Heart left ventricle (tissue), 16 donors: ENCODE measurements at regions not wholly inside any gene's neighbourhood (a gene's known extent, or its start where the extent isn't known, plus 50 kb on each side); places are given as distances from the start of the nearest gene placed in this dataset.

Experiments used
- ATAC-seq, 4 donors: fragments of 200-7000 bp; cut with Tn5 transposase; one replicate each; pipeline ENCODE4 v1.9.1; 2020 to 2022; ENCODE audit warnings: moderate library complexity in 4 of 4, mild to moderate bottlenecking in 3 of 4, moderate number of reproducible peaks in 1 of 4
- DNase-seq, 5 donors: peaks; one replicate each; pipeline ENCODE4 v3.0.0-alpha.2; 2020
- H3K27ac ChIP-seq, 12 donors: fragments of 200-600 bp; sonication (generic) in 4 of 12; one replicate each; pipeline versions ENCODE4 v1.5.0 to v1.8.0; 2016 to 2022; ENCODE audit warnings: mild to moderate bottlenecking in 2 of 12
- H3K27me3 ChIP-seq, 9 donors: fragments of 200-600 bp; sonication (generic) in 2 of 9; one replicate each; pipeline versions ENCODE4 v1.5.1 to v1.8.0; 2016 to 2022; ENCODE audit warnings: mild to moderate bottlenecking in 3 of 9
- H3K36me3 ChIP-seq, 9 donors: fragments of 200-600 bp; sonication (generic) in 2 of 9; one replicate each; pipeline versions ENCODE4 v1.5.0 to v1.8.0; 2018 to 2022; ENCODE audit warnings: mild to moderate bottlenecking in 2 of 9
- H3K4me1 ChIP-seq, 12 donors: fragments of 200-600 bp; sonication (generic) in 4 of 12; one replicate each; pipeline versions ENCODE4 v1.5.0 to v1.8.0; 2016 to 2022; ENCODE audit warnings: mild to moderate bottlenecking in 3 of 12
- H3K4me3 ChIP-seq, 12 donors: fragments of 200-600 bp; sonication (generic) in 4 of 12; one replicate each; pipeline versions ENCODE4 v1.5.0 to v1.8.0; 2017 to 2022; ENCODE audit warnings: mild to moderate bottlenecking in 9 of 12, moderate library complexity in 4 of 12
- H3K9me3 ChIP-seq, 12 donors: fragments of 200-600 bp; sonication (generic) in 4 of 12; one replicate each; pipeline versions ENCODE4 v1.5.0 to v1.8.0; 2016 to 2022; ENCODE audit warnings: mild to moderate bottlenecking in 1 of 12
- POLR2A ChIP-seq, 2 donors: fragments of 450-650 bp; IDR thresholded peaks; one replicate each; pipeline ENCODE4 v1.6.1; 2017; ENCODE audit warnings: antibody characterized with exemption in 2 of 2, mild to moderate bottlenecking in 2 of 2, moderate library complexity in 2 of 2
- WGBS, 4 donors: extraction: QIAGEN DNeasy Blood & Tissue Kit in 2 of 4; methylation state at CpG; one replicate each; pipeline versions ENCODE4 v1.1.5 to v1.1.7; 2013 to 2018; 5-methylcytosine and 5-hydroxymethylcytosine counted together
- intact Hi-C, 10 donors: fragments of 100-400 bp; cut with DNase I; formaldehyde crosslinking; loops; one replicate each; pipeline versions ENCODE4 v1.11.1 to v1.14.2; 2022
- TF ChIP-seq, protein P1 (sequence below), 12 donors: fragments of 200-600 bp; sonication (generic) in 4 of 12; IDR thresholded peaks; one replicate each; pipeline versions ENCODE4 v1.5.0 to v1.8.0; 2018 to 2022; ENCODE audit warnings: antibody characterized with exemption in 12 of 12, mild to moderate bottlenecking in 5 of 12
- donor health status: ischemic (EF 13 %, LVEDD 7.1; RV severe dilation, severe dysfunction).
- donor health status: healthy with polysubstance abuse.
- donor health status: DM: no; HTN: yes; CAD: no.
- donor health status: DM: no; HTN: no; CAD: no.
- donor health status: ischemic (EF 25% LVEDD 6.9; RV normal size, moderate dysfunction).
- donor health status: ischemic (EF 25% LVEDD 5.7; RV mildly dilated, moderate dysfunction).
- donor health status: healthy.
- donor health status: DM: yes; HTN: yes; CAD: no.
- donor health status: ischemic (EF 35%, LVEDD 5.7; RV mildly dilated, moderate dysfunction).
- donor health status: nonischemic (EF 11% LVEDD 7.7; RV severe dilation, severe dysfunction).
- donor health status: DM: yes; HTN: yes; CAD: no.
- donor health status: PGD.
- donor health status: ischemic (EF 29% LVEDD 5.4; RV normal size, mild dysfunction).
- donor health status: nonischemic (EF 23%, LVEDD 6.1; RV moderate dilation, normal function).

- ATAC-seq (no peak), DNase-seq (no peak)
- peaks cover 0 to 2% (median 0%) of the 10 kb centered on the region in 9 donors for H3K27me3 ChIP-seq
- 86 to 96% (median 94%) methylated on average over 1 of the region's 1 CpG for WGBS, 4 donors
- peaks cover 0 to 13% (median 0%) of the 10 kb centered on the region in 12 donors for H3K9me3 ChIP-seq
- H3K4me3 ChIP-seq = no peak overlapping the region
- TF ChIP-seq, protein P1, sequence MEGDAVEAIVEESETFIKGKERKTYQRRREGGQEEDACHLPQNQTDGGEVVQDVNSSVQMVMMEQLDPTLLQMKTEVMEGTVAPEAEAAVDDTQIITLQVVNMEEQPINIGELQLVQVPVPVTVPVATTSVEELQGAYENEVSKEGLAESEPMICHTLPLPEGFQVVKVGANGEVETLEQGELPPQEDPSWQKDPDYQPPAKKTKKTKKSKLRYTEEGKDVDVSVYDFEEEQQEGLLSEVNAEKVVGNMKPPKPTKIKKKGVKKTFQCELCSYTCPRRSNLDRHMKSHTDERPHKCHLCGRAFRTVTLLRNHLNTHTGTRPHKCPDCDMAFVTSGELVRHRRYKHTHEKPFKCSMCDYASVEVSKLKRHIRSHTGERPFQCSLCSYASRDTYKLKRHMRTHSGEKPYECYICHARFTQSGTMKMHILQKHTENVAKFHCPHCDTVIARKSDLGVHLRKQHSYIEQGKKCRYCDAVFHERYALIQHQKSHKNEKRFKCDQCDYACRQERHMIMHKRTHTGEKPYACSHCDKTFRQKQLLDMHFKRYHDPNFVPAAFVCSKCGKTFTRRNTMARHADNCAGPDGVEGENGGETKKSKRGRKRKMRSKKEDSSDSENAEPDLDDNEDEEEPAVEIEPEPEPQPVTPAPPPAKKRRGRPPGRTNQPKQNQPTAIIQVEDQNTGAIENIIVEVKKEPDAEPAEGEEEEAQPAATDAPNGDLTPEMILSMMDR (IDR thresholded peaks at IDR 0.05) = no peak
- TF ChIP-seq POLR2A (IDR thresholded peaks at IDR 0.05) = no peak
- intact Hi-C loops = no loop called here
- no peak overlapping the region for H3K27ac ChIP-seq
- H3K36me3 ChIP-seq = no peaks in the 10 kb centered on the region
- peaks cover 0 to 5% (median 0%) of the 10 kb centered on the region in 12 donors for H3K4me1 ChIP-seq
Measured at GRCh38 chr10:91713461-91714072, 80.7 kb upstream of the PPP1R3C start.

- TF ChIP-seq POLR2A (IDR thresholded peaks at IDR 0.05) = no peak
- TF ChIP-seq, protein P1 (IDR thresholded peaks at IDR 0.05) = no peak
- no peak overlapping the region for H3K27ac ChIP-seq
- intact Hi-C loops = no loop called here
- DNase-seq = no peak
- no peaks in the 10 kb centered on the region for H3K27me3 ChIP-seq
- H3K9me3 ChIP-seq = peaks cover 0 to 13% (median 0%) of the 10 kb centered on the region in 12 donors
- 36 to 52% (median 41%) methylated on average over 4 of the region's 4 CpGs for WGBS, 4 donors
- no peaks in the 10 kb centered on the region for H3K36me3 ChIP-seq
- no peak for ATAC-seq
- peaks cover 0 to 5% (median 0%) of the 10 kb centered on the region in 12 donors for H3K4me1 ChIP-seq
- no peak overlapping the region for H3K4me3 ChIP-seq
Measured at GRCh38 chr10:91711885-91712680, 79.2 kb upstream of the PPP1R3C start.

DNA sequence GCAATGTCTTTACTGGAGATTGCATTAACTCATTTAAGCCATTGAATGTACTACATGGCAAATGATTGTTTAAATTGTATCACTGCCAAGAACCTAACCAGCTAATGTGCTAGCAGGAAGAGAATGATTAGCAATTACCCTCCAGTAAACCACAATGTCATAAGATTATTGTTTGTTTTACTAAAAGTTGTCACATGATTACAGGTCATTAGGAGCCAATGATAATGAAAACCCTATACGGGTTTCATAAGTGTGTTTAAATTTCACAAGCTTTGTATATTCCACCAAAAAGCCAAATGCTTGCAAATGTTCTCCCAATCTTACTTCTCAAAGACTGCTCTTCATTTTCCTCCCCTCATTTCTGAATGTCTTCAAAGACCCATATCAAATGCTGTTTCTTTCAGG, 76.5 kb upstream of the PPP1R3C start:
- Histone ChIP-seq H3K9me3 (no peaks in the 10 kb centered on the region), H3K4me1 (peaks cover 0 to 5% (median 0%) of the 10 kb centered on the region in 12 donors), H3K4me3 (no peak overlapping the region), H3K27ac (no peak overlapping the region), H3K27me3 (no peaks in the 10 kb centered on the region), H3K36me3 (no peaks in the 10 kb centered on the region)
- ATAC-seq = no peak
- DNase-seq = no peak
- WGBS, 4 donors = 42 to 56% (median 46%) methylated on average over 1 of the region's 1 CpG
- intact Hi-C loops = no loop called here
- no peak for TF ChIP-seq POLR2A (IDR thresholded peaks at IDR 0.05)
- TF ChIP-seq, protein P1 (IDR thresholded peaks at IDR 0.05) = no peak

GRCh38 chr10:91708174-91708861, 75.4 kb upstream of the PPP1R3C start:
- TF ChIP-seq, protein P1 (IDR thresholded peaks at IDR 0.05) = no peak
- no peak for TF ChIP-seq POLR2A (IDR thresholded peaks at IDR 0.05)
- Histone ChIP-seq H3K4me1 (peaks cover 0 to 5% (median 0%) of the 10 kb centered on the region in 12 donors), H3K27ac (no peak overlapping the region), H3K27me3 (no peaks in the 10 kb centered on the region), H3K4me3 (no peak overlapping the region), H3K9me3 (no peaks in the 10 kb centered on the region), H3K36me3 (no peaks in the 10 kb centered on the region)
- intact Hi-C loops = no loop called here
- 68 to 76% (median 71%) methylated on average over 3 of the region's 3 CpGs for WGBS, 4 donors
- ATAC-seq (no peak), DNase-seq (no peak)
